GM12891 (cell line): ENCODE measurements at regions not wholly inside any gene's neighbourhood (a gene's known extent, or its start where the extent isn't known, plus 50 kb on each side); places are given as distances from the start of the nearest gene placed in this dataset.

Experiments used
- POLR2A ChIP-seq: IDR thresholded peaks from 2 replicates; pipeline ENCODE4 v1.6.1; 2011; ENCODE audit warnings: low read depth, low read length, control low read depth
- POLR2AphosphoS5 ChIP-seq: IDR thresholded peaks from 2 replicates; pipeline ENCODE4 v1.6.1; 2011; ENCODE audit warnings: low read depth, low read length, control low read depth
- SPI1 ChIP-seq: IDR thresholded peaks from 2 replicates; pipeline ENCODE4 v1.6.1; 2011; ENCODE audit warnings: low read depth, low read length, control low read depth
- TAF1 ChIP-seq: IDR thresholded peaks from 2 replicates; pipeline ENCODE4 v1.6.1; 2011; ENCODE audit warnings: low read depth, low read length, control low read depth

GRCh38 chr12:130043685-130044406 lies 118.4 kb upstream of the FZD10 start:
- TF ChIP-seq POLR2A (no peak), POLR2AphosphoS5 (no peak), TAF1 (no peak), SPI1 (no peak)
